ENCODE measurements at regions not wholly inside any gene's neighbourhood (a gene's known extent, or its start where the extent isn't known, plus 50 kb on each side); places are given as distances from the start of the nearest gene placed in this dataset.

GRCh38 chr5:136799806-136800372 lies 434.5 kb upstream of the TRPC7 start:
- no peak for TF ChIP-seq EZH2 (IDR thresholded peaks at IDR 0.05; ENCODE audit: borderline replicate concordance, low read depth, low read length, poor library complexity, severe bottlenecking)
- TF ChIP-seq, protein P1, sequence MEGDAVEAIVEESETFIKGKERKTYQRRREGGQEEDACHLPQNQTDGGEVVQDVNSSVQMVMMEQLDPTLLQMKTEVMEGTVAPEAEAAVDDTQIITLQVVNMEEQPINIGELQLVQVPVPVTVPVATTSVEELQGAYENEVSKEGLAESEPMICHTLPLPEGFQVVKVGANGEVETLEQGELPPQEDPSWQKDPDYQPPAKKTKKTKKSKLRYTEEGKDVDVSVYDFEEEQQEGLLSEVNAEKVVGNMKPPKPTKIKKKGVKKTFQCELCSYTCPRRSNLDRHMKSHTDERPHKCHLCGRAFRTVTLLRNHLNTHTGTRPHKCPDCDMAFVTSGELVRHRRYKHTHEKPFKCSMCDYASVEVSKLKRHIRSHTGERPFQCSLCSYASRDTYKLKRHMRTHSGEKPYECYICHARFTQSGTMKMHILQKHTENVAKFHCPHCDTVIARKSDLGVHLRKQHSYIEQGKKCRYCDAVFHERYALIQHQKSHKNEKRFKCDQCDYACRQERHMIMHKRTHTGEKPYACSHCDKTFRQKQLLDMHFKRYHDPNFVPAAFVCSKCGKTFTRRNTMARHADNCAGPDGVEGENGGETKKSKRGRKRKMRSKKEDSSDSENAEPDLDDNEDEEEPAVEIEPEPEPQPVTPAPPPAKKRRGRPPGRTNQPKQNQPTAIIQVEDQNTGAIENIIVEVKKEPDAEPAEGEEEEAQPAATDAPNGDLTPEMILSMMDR (conservative IDR thresholded peaks at IDR 0.05; ENCODE audit: low read depth, low read length): no peak

Data from A673 (cell line).